GM20431 (cell line): ENCODE measurements at regions not wholly inside any gene's neighbourhood (a gene's known extent, or its start where the extent isn't known, plus 50 kb on each side); places are given as distances from the start of the nearest gene placed in this dataset.

Source experiments
- in situ Hi-C: fragments of 300-500 bp; cut with MseI, MboI; formaldehyde crosslinking; loops from one replicate; pipeline ENCODE4 v1.15.0; 2020; ENCODE audit warnings: low sequenced_read_pairs; ENCODE audit not compliant: unreplicated experiment

DNA sequence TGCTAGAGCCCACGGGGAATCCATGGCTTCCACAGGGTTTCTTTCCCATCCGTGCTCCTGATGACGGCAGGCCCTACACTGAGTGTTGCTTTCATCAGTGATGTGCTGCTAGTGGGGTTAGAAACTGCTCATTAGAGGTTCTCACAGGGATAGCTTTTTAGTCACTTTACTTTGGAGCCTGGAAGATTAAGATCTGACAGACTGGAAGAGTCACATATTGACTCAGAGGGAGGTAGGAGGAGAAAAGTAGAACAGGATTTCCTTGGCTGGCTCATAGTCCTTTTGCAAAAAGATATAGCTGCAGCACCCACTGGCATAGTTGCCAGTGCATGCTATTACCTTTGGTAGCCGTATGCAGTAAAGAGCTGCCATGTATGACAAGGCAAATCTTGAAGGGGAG lies 890.3 kb downstream of the C6orf118 start:
- in situ Hi-C loops, result no loop called here

DNA sequence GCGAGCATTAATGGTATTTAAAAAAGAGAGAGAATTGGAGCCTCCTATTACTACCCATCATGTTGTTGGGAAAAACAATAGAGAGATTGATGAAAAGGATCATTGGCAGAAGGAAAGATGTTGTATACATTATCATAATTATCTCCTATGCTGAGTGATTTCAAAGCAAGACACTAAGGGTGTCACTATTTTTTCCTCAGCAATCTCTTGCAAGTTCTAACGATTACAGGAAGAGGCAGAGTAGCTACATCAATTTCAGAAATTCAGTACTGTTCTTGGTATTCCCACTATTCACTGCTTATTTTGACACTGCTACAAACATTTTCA lies 891.2 kb downstream of the C6orf118 start:
- in situ Hi-C loops, result no loop called here

DNA sequence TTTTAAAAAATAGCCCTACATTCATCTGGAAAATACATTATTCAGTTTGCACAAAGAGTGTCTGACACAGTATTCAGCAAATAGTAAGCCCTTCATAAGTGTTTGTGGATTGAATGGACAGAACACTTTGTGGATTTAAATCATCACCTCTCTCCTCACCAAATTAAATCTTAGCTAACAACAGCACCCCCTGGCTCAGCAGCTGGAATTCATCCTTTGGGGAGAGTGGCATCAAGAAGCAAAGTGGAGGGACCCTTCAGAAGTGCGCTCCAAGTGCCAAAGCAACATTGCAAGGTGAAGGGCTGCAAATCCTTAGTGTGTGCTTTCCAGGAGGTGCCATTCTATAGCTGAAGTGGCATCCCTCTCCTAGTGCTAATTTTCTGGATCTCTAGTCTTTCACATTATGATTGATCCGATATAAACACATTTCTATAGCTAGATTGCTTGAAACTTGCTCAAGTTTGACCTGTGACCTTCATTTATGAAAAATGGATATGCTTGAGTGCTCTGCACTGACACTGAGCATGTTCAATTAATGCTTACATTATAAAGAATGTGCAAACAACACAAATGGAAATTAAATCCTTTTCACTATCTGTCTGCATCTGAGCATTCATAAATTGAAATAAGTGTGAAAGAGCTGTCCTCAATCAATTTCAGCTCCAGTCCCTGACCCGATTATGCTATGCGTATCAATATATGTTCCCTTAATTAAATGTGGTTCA lies 891.7 kb downstream of the C6orf118 start:
- in situ Hi-C loops, result no loop called here

DNA sequence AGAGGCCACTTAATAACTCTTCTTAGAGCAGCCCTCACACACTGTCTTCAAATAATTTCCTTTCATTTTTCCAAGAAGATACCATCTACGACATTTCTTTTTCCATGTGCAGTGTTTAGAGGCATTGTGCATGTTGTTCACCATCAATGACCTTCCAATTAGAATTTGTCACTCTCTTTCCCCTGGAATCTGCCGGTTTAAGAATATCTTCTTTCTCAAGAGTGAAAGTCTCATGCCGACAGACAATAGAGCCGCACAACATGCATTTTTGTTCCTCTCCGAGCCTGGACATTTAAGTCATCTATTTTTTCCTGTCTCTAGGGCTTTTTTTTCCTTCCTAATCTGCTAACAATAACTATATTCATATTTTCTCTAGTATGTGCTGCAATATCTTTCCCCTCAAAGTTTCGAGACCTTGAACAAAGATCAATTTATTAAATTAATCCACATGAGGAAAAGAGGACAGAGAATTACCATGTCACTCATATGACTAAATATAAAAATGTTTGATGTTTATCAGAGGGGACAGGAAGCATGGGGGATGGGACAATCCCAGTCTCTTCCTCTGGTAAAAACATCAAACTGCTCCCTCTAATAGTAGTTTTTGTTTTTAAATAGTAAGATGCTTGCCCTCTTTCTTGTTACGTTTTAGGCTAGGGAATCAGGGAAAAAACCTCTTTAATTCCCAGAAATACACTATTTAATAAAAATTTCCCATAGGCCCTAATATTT lies 893.4 kb downstream of the C6orf118 start:
- in situ Hi-C loops, result no loop called here

DNA sequence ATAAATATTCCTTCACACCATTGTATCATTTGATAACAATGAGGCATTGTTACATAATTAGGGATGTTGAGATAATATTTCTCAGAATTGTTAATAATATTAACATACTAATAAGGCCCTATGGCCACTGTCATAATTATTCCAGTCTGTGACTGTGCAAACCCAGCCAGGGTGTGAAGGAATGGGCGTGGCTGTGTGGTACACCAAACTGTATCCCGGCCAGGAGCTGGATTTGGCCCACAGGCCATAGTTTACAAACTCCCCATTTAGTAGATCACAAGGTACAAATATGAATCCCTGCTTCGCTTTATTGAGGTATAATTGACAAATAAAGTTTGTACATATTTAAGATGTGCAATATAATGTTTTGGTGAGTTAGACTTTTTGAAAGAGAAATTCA lies 894.7 kb downstream of the C6orf118 start:
- in situ Hi-C loops, result no loop called here

DNA sequence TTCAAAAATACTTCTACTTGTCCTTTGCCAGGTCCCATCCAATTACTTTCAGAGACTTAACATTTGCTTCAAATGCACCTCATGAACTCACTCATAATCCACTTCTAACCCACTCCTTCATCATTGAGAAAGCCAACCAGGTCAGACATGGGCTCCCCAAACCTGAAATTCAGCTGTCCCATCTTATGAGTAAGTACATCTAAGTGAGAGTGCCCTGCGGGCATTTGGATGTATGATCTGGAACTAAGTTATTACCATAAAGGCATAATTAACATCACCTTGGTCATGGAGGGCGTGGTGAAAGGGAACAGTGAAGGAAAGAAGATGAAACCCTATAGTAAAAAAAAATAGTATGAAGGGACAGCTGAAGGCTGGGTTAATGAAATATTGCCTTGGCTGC lies 896.8 kb downstream of the C6orf118 start:
- in situ Hi-C loops, result no loop called here

DNA sequence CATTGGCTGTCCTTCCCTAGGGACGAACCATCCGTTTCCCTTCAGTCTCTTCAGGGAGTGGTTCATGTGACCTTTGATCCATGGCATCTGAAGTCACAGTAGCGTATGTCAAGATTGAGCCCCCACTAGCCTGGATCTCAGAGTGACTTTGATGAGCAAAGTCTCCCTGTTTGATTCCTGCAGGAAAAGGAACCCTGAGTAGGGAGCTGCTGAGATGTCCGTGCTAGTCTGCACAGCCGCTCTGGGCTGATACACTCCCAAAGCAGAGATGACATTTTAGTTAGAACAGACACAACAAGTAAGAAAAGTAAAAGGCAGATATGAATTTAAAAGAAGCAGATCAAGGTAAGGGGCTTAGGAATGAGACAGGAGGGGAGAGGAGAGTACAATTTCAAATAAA lies 899.4 kb downstream of the C6orf118 start:
- in situ Hi-C loops, result no loop called here

DNA sequence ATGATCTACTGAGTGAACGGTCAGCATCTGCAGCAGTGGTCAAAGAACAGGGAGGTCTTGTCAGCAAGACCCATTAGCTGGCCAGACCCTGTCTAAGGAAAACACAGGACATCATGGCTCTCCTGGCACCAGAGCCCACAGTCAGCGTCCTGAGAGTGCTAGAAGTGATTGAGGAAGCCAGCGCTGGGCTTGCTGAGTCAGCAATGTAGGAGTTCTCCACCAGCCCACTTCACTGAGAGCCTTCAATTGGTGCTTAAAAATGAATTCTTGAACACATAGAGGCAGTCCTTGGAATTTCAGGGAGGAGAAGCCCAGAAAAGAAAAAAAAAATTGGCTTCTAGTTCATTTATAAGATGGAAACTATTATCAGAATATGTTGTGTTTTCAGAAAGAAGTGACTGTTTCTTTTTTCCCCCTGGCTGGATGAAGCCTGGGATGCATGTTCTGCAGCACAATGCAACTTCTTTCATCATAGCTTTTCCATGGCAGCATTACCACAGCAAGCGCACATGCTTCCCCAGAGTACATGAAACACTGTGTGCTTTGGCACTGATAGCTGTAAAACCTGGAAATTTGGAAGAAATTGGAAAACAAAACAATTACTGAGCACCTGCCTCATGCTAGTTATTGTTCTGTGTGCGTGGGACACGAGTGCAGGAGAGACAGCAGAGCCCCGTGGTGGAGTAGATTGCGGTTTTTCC lies 899.9 kb downstream of the C6orf118 start:
- in situ Hi-C loops, result no loop called here

DNA sequence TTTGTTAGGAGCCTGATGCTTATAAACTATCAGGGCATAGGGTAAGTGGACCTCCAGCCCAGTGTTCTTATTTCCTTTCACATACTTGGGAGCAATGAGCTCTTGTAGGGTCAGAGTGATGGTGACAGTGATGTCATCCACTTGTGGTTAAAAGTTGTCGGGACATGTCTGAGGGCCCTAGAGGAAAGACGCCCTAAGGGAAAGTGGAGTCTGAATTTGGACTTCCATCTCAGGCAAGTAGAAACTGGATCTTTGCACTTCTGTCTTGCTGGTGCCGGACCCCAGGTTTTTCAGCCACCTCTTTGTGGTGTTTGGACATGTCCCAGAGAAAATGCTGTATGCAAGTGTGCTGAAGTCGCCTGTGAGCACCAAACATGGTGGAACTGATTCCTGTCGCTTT lies 900.5 kb downstream of the C6orf118 start:
- in situ Hi-C loops, result no loop called here

DNA sequence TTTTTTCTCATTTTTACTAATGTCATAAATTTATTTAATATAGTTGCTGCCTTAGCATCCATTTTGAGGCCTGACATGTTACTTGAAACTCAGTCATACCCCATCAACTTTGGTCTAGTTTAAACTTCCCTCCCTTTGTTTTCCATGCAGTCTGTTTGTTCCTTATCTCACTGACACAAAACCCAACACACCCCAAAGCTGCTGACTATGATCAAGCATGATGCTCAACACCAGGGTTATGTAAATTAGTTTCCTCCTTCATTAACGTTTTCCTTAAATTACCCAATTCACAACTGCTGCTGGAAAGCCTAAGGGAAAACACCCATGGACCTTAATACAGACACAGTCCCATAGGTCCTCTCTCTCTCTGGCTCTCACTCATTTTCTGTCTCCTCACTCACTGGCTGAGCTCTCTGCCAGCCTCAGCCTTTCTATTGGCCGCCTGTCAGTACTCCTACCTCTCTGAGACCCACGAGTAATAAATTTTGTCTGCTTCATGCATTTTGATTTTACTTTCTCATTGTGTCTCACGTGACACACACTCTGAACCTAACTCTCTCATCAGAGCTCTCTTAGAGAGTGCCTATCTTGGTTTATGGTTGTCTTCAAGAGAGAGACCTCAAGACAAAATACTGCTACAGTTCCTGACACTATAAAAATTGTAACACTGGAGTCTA lies 904.5 kb downstream of the C6orf118 start:
- in situ Hi-C loops, result no loop called here

DNA sequence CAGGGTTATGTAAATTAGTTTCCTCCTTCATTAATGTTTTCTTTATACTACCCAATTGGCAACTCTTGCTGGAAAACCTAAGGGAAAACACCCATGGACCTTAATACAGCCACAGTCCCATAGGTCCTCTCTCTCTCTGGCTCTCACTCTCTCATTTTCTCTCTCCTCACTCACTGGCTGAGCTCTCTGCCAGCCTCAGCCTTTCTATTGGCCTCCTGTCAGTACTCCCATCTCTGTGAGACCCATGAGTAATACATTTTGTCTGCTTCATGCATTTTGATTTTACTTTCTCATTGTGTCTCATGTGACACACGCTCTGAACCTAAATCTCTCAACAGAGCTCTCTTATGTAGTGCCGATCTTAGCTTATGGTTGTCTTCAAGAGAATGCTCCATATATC lies 907.5 kb downstream of the C6orf118 start:
- in situ Hi-C loops, result no loop called here

DNA sequence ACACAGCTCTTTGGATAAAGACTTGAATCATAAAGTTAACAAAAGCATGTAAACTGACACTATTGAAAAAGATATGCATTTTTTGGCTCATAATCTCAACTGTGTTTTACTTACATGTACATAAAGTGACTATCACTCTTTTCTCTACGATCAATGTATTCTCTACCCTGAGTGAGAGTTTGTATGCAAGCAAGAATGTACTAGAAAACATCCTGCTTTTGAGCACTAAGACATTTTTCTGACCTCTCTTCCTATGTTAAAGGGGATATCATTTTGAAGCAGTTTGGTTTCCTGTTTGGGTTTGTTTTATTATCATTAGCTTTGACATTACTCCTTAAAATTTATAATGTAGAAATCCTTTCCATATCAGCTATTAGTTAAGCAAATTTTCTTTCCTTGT lies 910.8 kb downstream of the C6orf118 start:
- in situ Hi-C loops, result no loop called here

DNA sequence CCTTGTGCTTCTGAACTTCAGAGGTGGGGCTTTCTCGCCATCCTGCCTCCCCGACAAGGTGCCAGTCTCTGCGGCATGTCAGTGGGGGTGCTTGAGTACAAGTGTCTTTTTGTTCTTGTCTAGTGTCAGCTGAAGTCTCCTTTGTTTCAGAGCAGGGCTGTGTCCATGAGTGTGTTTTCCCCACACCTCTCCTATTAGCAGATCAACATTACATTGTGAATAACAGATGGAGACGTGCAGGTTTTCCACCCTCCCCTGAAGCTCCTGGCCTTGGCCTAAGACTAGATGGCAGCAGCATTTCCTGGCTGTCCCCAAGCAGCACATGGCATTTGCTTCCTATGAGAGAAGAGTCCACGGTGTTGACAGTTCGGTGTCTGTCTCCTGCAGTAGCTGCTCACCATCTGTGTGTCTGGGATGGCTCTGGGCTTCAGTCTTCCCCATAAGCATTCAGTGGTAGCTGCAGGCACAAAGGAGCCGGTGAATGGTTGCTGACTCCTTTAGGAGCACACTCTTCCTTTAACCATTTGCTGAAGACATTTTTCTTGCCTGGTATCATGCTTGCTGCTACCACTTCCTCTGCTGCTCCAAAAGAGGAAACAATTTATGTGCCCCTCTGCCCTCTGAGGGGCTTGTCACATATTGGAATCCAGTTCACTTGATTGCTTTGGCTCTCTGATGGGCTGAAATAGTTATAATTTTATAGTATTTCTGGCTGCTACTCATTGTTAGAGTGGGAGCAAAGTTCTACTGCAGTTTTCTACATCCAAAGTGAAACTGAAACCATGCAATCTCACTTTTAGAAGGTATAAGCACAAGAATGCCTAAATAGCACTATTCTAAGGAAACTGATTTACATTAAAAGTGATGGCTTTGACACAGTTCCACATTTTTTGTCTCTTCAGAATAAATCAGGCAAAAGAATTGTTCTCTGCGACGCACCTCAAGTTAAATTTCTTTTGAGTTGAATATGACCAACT lies 913.0 kb downstream of the C6orf118 start:
- in situ Hi-C loops, result no loop called here

DNA sequence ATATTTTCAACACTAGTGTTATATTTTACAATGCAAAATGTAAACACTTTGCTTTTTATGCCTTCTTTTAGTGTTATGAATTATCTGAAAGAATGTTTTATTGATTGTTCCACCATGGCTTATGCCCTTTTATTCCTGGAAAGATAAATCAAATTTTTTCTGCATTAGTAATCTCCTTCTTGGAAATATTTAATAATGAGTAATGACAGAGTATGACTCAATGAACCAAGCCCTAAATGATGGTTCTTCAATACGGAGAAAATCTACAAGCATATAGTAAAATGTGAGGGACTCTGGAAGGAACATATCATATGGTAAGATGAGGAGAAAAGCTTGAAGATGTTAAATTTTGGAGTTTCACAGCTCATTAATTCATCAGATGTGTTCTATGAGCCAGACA lies 929.6 kb downstream of the C6orf118 start:
- in situ Hi-C loops, result no loop called here

DNA sequence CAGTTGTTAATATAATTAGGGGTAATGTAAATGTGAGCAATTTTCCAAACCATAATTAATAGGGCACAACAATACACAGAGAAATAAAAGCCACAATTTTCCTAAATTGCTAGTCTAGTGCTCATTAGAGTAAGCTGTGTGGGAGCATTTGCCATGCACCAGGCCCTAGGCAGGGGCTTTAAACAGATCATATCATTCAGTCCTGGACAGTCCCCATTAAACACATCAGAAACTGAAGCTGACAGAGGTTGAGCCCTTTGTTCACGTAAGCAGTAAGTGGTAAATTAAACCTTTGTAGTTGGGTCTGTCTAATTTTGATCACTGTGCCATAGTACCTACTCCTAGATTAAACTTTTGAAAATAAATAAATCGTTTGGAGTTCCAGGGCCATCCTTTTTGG lies 931.1 kb downstream of the C6orf118 start:
- in situ Hi-C loops, result no loop called here

DNA sequence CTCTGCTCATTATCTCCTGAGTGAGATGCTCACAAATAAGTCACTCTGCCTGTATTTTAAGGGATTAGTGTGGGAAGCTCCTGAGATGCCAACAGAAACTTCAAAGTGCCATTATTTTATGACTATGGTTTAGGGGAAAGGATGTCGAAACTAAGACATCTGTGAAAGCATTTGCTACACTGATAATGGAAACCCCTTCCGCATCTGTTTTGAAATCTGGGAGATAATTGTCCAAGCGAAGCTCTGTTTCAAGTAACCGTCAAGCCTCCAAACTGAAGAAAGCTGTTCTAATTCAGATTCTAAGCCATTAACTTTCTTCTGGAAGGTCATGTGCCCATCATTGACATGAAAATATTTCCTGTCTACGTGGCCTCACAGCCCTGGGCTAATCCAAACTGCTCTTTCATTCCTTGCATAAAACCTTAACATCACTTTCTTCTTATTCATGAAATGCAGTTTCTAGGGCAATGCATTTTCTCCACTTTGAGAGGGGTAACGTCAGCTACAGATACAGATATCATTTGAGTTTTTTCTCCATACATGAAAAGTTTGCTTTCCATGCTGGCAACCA lies 932.0 kb downstream of the C6orf118 start:
- in situ Hi-C loops, result no loop called here

DNA sequence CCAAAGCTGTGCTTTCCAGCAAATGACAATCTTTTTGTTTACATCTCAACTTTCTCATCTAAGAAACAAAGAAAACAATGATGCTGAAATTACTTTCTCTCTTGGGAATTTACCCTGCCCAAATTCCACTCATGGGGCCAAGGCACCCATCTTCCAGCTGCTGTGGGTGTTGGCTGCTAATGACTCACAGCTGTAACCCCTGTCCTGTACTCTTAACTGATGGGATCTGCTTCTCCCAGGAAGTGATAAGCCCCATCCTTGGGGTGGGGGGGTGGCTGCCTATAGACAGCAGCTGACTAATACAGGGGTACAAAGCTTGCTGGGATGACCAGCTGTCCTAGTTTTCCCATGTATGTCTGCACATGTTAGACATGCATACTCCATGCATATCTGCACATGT lies 938.6 kb downstream of the C6orf118 start:
- in situ Hi-C loops, result no loop called here

DNA sequence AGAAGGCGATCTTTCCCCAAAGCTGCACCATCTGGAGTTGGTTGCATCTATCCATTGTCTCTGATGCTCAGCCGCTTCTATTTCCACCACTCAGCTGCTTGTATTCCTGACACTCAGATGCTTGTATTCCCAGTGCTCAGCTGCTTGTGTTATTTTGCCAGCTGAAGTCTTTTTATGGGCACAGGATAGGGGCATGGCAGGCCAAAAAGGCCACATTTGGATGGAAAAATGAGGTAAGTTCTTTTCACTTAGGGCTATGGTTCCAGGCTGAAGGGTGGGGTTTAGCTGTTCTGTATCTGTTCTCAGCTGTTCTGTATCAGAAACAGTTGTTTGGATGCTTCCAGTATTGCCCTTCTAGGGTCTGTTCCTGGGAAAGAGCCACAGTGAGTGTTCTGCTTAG lies 944.9 kb downstream of the QKI start:
- in situ Hi-C loops, result no loop called here

DNA sequence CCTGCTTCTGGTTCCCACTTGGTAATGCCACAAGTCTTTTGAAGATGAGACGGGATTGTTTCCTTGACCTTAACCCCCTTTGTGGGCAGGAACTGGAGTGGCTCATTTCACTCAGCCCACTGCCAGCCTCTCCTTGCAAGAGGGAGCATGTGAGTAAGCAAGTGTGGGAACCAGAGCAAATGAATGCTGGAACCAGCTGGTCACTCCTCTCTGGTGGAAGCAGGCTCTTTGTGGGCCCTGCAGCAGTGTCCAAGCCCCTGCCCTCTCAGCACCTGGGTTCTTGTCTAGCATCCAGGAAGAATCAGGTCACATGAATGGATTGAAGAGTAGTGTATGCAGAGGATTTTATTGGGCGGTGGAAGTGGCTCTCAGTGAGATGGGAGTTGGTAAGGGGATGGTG lies 944.5 kb downstream of the QKI start:
- in situ Hi-C loops, result no loop called here
